ENCODE measurements at regions not wholly inside any gene's neighbourhood (a gene's known extent, or its start where the extent isn't known, plus 50 kb on each side); places are given as distances from the start of the nearest gene placed in this dataset.
"Not testable (repeated sequence)": the region's sequence is repeated elsewhere in the genome, so short reads cannot be mapped to it uniquely, and the experiment has no call there.

DNA sequence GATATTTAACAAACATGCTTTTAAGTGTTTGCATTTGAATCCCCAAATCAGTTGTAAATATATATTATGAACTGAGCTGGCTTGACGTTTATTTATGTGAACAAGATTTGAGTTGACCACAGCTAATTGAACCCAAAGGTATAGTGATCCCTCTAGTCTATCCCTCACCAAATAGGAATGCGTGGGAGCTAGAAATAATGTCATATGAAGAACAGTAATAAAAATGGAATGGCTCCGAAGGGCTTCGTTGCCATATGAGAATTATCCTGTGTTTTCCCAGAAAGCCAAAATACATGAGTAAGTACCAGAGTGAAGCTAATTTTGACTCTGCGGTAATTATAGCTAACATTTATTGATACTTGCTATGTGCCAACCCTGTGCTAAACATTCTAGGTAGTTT, 142.7 kb downstream of the ADCYAP1 start:
- no peak for DNase-seq

- no peak for DNase-seq
These were observed 143.4 kb downstream of the ADCYAP1 start for GRCh38 chr18:1048032-1048431.

- no peak for DNase-seq
These were observed 144.5 kb downstream of the ADCYAP1 start for GRCh38 chr18:1049173-1049572.

DNA sequence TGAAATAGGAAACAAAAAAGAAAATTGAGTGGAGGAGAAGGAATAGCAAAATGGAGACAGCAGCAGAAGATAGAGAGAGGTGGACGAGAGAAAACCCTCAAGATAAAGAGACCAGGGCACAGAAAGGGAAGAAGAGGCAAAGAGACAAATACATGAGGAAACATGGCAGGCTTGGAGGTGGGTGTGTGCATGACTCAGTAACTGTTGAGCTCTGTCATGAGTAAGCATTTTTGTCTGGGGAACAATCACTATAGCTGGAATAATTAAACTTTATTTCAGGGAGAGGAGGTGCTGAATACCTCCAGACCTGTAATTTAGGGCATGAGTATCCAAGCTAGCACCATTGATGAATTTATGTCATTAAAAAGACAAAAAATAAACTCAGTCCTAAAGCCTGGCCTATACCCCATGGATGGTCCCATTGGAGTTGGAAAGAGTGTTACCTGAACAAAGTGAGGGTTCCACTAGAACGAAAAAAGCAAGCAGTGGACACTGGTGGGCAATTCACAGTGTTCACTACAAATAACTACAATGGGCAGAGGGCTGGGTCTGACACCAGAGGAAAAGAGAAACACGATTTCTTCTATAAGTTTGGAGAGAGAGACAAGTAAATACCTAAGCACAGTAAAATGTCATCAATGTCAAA, 145.5 kb downstream of the ADCYAP1 start:
- no peak for DNase-seq

- no peak for DNase-seq
These were observed 147.6 kb downstream of the ADCYAP1 start for GRCh38 chr18:1052301-1052700.

- no peak for DNase-seq
These were observed 149.0 kb downstream of the ADCYAP1 start for GRCh38 chr18:1053331-1054315.

GRCh38 chr18:1056404-1056803, 151.7 kb downstream of the ADCYAP1 start:
- DNase-seq: no peak

GRCh38 chr18:1057367-1057766, 152.7 kb downstream of the ADCYAP1 start:
- DNase-seq: no peak

DNA sequence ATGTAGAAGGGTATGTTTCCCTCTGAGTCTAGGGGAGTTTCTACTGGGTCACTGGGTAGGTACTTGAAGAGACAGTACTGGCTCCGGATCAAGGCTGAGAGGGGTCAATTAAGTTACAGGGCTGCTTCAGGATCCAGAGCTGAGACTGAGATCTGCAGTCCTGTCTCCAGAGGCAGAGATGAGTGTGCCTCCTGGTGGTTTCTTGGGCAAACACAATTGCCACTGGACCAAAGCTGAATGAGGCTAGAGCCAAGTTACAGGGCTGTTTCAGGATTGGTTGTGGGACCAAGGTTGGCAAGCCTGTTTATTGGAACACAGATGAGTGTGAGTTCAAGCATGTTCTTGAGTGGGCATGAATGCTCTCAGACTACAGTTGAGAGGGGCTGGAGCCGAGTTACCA, 157.9 kb downstream of the ADCYAP1 start:
- DNase-seq: no peak

DNA sequence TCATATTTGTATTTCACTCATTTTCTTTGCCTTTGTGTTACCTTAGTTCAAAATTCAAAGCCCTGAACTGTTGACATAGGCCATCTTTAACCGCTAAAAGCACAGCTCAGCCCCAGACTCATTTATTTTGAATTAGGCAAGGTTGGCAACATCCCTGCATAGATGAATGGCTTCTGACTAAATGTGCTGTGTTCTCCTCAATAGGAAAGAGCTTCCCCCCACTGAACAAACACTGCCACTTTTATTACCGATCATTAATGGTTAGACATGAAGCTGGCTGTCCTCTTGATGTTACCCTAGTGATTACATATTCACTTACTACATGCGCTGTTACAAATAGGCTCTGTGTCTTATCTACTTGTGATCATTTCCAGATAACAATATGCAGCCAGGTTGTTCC, 170.7 kb downstream of the ADCYAP1 start:
- no peak for DNase-seq

DNA sequence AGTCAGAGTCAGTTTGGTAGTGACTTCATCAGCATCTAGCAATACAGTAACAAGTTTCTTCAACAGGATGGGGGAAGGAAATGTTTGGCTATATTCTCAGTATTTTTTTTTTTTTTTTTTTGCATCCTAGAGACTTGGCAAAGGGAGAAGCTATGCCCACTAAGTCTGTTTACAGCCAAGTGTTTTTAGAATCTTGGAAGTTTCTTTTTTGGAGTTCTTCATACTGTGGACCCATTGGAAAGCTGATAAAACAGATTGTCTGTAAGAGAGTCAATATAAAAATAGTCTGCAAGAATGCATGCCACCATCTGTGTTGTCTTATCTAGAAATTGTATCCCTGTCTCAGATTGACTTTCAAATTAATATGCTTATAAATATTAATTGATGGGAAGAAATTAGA, 171.2 kb downstream of the ADCYAP1 start:
- DNase-seq: no peak

GRCh38 chr18:1078301-1078700, 173.6 kb downstream of the ADCYAP1 start:
- DNase-seq: no peak

DNA sequence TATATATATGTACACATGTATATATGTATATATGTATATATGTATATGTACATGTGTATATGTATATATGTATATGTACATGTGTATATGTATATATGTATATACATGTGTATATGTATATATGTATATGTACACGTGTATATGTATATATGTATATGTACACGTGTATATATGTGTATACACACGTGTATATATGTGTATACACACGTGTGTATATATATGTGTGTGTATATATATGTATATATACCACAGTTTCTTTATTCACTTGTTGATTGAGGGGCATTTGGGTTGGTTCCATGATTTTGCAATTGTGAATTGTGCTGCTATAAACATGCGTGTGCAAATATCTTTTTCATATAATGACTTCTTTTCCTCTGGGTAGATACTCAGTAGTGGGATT, 179.0 kb downstream of the ADCYAP1 start:
- DNase-seq: not testable (repeated sequence)

DNA sequence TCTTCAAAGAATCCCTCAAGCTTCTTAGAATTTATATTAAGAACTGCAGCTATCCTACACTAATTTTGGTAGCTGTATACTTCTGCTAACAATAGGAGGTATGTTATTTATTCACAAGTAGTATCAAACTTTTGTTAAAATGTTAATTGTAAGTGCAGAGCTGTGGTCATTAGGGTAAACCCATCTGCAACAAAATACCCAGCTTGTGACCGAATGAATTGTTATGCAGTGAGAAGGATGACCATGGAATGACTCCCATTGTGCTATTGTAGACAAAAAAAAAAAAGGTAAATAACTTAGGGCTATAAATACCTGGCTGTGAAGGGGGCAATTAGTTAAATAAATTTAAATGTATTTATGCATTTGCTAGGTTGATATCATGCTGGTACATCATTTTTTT, 186.1 kb downstream of the ADCYAP1 start:
- DNase-seq: no peak

DNA sequence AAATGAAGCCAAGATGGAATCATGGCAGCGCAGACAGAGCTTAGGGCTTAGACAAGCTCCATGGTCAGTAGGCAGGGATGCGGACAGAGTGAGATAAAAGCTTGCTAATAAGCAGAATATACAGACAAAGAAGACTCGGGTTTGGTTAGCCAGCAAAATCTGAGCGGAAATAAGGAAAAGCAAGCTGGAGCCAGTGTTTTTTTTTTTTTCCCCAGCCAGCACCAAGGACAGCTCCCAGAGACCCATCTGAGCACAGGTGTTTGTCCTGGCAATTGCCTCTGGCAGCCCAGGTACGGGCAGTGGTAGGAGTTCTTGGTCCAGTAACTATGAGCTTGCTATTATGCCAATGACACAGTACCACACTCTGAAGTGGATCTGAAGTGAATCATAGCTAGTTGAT, 187.6 kb downstream of the ADCYAP1 start:
- no peak for DNase-seq

DNA sequence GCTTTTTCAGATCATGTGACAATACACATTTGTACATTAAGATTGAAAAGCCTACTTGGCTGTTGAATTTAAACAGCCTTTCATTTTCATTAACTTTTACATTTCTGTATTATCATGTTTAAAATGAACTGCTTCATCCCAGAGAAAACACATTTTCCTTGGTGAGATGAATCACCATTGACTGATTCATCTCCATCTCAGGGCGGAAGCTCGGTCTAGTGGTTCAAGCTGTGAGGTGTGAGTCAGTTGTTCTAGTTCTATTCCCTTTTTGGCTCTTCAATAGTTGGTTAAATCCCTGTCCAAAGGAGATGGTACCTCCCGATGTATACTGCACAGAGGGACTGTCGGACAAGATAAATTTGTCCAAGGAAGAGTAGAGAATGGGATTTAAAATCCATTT, 189.7 kb downstream of the ADCYAP1 start:
- DNase-seq: no peak

GRCh38 chr18:1097991-1098735, 193.5 kb downstream of the ADCYAP1 start:
- not testable (repeated sequence) for DNase-seq

DNA sequence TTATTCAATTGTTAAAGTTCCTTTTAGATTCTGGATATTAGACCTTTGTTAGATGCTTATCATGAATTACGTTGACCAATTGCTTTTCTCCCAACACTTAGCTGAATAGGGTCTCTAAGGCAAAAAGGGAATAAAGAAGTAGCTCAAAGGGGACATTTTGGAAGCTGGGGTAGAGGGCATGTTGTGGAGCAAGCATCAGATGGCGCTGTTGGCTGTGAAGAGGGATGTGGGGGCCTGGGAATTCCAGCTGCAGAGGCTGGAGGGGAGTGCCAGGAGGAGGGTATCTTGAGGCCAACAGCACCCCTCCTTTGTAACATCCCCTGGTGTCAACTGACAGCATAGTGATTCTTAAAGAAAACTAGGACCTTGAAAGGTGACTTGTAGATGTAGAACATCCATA, 198.2 kb downstream of the ADCYAP1 start:
- no peak for DNase-seq

GRCh38 chr18:1103537-1103936, 198.9 kb downstream of the ADCYAP1 start:
- no peak for DNase-seq

DNA sequence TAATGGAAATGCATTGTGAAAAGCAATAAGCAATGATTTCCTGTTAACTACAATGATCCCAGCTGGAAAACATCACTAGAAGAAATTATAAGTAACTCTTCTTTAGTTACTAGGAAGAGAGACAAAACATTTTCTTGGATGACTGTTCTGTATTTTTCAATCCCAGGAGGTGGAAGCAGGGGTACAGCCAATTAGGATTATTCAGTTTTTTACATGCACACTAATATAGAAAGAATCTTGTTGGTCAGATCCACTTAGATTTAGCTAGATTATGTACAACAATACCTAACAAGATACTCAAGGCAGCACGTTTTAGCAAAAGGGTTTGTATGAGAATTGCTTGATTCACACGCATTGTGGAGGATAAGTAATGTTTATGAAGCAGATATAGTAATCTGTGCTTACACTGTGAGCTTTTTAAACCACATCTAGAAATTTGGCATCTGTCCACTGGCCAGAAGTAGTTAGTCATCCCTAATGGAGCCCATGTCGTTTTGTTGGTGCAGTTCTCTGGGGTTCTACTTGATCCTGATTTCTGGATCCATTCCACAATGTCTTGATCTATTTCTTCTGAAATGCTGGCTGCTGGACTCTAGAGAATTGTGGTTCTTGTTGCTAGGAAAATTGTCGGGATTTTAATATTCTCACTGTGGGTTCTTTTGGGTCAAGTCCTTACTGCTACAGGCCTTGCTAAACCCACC, 199.7 kb downstream of the ADCYAP1 start:
- DNase-seq: no peak

DNA sequence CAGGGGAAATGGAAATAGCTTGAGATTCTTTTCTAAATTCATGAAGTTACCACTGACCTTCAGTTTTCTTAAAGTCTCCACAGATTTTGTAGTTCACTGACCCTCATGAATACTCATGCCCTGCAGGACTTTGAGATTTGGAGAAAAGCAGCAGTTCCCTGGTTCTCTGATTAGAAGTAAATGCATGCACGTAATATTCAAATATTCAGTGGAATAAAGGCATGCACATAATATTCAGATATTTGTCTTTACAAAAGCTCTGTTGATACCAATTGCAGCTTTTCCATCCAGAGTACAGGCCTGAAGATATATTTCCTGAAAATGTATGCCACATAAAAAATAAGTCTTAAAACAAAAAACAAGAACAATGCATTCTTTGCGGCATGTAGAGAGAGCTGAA, 219.8 kb downstream of the ADCYAP1 start:
- no peak for DNase-seq

GRCh38 chr18:1133541-1133940, 228.9 kb downstream of the ADCYAP1 start:
- DNase-seq: no peak

DNA sequence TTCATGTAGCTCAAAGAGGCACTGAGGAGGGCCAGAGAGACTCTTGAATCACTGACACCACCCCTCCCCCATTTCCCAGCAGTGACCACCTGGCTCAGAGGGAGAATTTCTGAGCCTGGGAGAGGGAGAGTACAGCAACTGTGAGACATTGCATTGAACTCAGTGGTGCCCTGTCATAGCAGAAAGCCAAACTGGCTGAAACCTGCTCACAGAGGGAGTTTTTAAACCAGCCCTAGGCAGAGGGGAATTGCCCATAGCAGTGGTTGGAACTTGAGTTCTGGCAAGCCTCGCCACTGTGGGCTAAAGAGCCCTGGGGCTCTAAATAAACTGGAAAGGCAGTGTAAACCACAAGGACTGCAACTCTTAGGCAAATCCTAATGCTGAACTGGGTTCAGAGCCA, 243.1 kb downstream of the ADCYAP1 start:
- DNase-seq: no peak
